Mucosa of descending colon (tissue), 3 donors: ENCODE measurements at regions not wholly inside any gene's neighbourhood (a gene's known extent, or its start where the extent isn't known, plus 50 kb on each side); places are given as distances from the start of the nearest gene placed in this dataset.

Experiments
- ATAC-seq: fragments of 200-7000 bp; cut with Tn5 transposase; one replicate; pipeline ENCODE4 v1.9.1; 2020; ENCODE audit warnings: mild to moderate bottlenecking, moderate library complexity
- DNase-seq, 3 donors: peaks; one replicate each; pipeline ENCODE4 v3.0.0-alpha.2; 2020
- H3K36me3 ChIP-seq: fragments of 200-600 bp; one replicate; pipeline ENCODE4 v1.8.0; 2021; ENCODE audit warnings: low read depth, mild to moderate bottlenecking
- H3K4me1 ChIP-seq: fragments of 200-600 bp; one replicate; pipeline ENCODE4 v1.8.0; 2021; ENCODE audit warnings: low read depth, mild to moderate bottlenecking
- H3K4me3 ChIP-seq: fragments of 200-600 bp; one replicate; pipeline ENCODE4 v1.8.0; 2021; ENCODE audit warnings: mild to moderate bottlenecking
- H3K9me3 ChIP-seq: fragments of 200-600 bp; one replicate; pipeline ENCODE4 v1.8.0; 2021; ENCODE audit warnings: mild to moderate bottlenecking
- CTCF ChIP-seq: fragments of 200-600 bp; IDR thresholded peaks from one replicate; pipeline ENCODE4 v1.8.0; 2022; ENCODE audit warnings: antibody characterized with exemption, mild to moderate bottlenecking
- intact Hi-C, 2 donors: fragments of 100-400 bp; cut with DNase I in 1 of 2; cut with micrococcal nuclease in 1 of 2; formaldehyde crosslinking; loops; one replicate each; pipeline versions ENCODE4 v1.11.0 to v1.11.1; 2022; cut with DNase I, micrococcal nuclease
- donor health status: DM: no; HTN: no; CAD: no; lungs with moderate emphysema.
- donor health status: DM: no; HTN: no; CAD: no.
- donor health status: DM: no; HTN: yes; CAD: no.

DNA sequence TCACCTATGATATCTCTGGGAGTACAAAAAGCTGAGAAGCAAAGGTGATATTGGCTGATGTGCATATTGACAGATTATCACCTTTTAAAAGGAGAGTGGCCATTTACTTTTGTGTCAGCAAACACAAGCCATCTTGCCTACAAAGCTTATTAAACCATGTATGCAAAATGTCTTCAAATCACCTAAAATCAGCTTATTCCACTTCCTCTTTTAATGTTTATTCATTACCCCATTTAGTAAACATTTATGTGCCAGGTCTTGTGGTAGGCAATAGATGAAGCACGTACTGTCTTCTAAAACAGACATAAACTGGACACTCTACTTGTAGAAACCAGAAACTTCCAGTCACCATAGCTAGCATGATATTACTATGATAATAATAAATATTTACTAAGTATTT, 354.6 kb downstream of the RBM26 start:
- H3K9me3 ChIP-seq: no peaks in the 10 kb centered on the region
- no peaks in the 10 kb centered on the region for H3K36me3 ChIP-seq
- H3K4me1 ChIP-seq: no peaks in the 10 kb centered on the region
- H3K4me3 ChIP-seq: no peak overlapping the region
- TF ChIP-seq CTCF: no peak
- ATAC-seq (no peak), DNase-seq (no peak)
- intact Hi-C loops: no loop called here

DNA sequence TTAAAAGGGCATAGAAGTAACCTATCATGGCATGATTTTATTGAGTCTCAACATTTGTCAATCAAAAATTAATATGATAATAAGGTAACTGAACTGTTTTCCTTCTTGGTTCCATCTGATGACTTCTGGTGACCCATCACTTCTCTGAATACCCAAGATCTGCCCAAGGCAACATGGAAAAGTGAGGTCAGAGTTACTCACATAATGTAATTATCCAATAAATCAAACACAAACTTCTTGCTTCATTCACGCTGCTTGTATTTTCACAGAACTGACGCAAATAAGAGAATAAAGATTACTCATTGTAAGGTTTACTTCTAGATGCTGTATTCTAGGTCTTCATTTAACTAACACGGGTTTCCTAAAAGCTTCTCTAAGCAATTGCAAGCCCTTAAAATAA, 361.6 kb downstream of the RBM26 start:
- TF ChIP-seq CTCF: no peak
- DNase-seq (no peak), ATAC-seq (no peak)
- no peaks in the 10 kb centered on the region for H3K36me3 ChIP-seq
- no peak overlapping the region for H3K4me3 ChIP-seq
- H3K4me1 ChIP-seq: no peaks in the 10 kb centered on the region
- H3K9me3 ChIP-seq: no peaks in the 10 kb centered on the region
- intact Hi-C loops: no loop called here

DNA sequence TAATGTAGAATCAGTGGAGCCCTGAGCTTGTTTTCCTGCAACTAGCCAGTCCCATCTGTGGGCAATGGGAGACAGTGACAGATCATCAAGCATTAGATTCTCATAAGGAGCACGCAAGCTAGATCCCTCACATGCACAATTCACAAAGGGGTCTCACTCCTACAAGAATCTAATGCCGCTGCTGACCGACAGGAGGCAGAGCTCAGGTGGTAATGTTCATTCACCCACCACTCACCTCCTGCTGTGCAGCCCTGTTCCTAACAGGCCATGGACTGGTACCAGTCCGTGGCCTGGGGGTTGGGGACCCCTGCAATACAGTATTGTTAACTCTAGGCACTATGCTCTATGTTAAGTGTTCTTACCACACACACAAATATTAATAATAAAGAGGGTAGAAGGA, 362.8 kb downstream of the RBM26 start:
- ATAC-seq: no peak
- H3K36me3 ChIP-seq: no peaks in the 10 kb centered on the region
- intact Hi-C loops: no loop called here
- H3K4me3 ChIP-seq: no peak overlapping the region
- no peaks in the 10 kb centered on the region for H3K4me1 ChIP-seq
- no peak for DNase-seq
- no peaks in the 10 kb centered on the region for H3K9me3 ChIP-seq
- TF ChIP-seq CTCF: no peak

- DNase-seq (no peak), ATAC-seq (no peak)
- Histone ChIP-seq H3K4me1 (no peaks in the 10 kb centered on the region), H3K36me3 (no peaks in the 10 kb centered on the region), H3K4me3 (no peak overlapping the region), H3K9me3 (no peaks in the 10 kb centered on the region)
- no peak for TF ChIP-seq CTCF
- intact Hi-C loops: no loop called here
Observed at GRCh38 chr13:79037197-79037596, 368.9 kb downstream of the RBM26 start.

- intact Hi-C loops: no loop called here
- ATAC-seq (no peak), DNase-seq (no peak)
- no peaks in the 10 kb centered on the region for H3K4me1 ChIP-seq
- no peak overlapping the region for H3K4me3 ChIP-seq
- no peaks in the 10 kb centered on the region for H3K36me3 ChIP-seq
- H3K9me3 ChIP-seq: no peaks in the 10 kb centered on the region
- TF ChIP-seq CTCF: no peak
Observed at GRCh38 chr13:79034341-79034740, 371.7 kb downstream of the RBM26 start.

DNA sequence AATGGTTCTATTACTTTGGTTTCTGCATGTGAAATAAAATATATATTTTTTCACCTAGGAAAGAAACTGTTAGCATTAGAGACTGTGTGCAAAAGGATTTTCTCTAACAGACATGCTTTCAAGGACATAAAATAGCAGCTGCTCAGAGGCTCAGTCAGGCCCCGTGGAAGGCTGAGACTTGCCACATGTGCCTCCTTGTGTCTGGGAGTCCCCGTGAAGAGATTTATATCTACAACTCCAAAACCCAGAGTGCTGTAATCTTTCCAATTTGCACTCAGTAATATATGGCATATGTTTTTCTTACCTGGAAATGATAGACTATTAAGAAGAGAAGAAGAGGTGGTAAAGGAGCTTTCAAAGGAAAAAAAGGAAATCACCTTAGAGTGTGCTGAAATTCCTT, 371.6 kb upstream of the OBI1 start:
- H3K4me1 ChIP-seq: no peaks in the 10 kb centered on the region
- H3K4me3 ChIP-seq: no peak overlapping the region
- H3K9me3 ChIP-seq: no peaks in the 10 kb centered on the region
- ATAC-seq (no peak), DNase-seq (no peak)
- H3K36me3 ChIP-seq: no peaks in the 10 kb centered on the region
- no peak for TF ChIP-seq CTCF
- intact Hi-C loops: no loop called here
